SKM-1 (cell line): ENCODE measurements at regions not wholly inside any gene's neighbourhood (a gene's known extent, or its start where the extent isn't known, plus 50 kb on each side); places are given as distances from the start of the nearest gene placed in this dataset.
A peak's percentile ranks its signal among the peaks of the same experiment; 100 is the strongest.

Experiments used
- DNase-seq: peaks from one replicate; lab custom pipeline; 2025; ENCODE audit not compliant: unreplicated experiment; lab: John Stamatoyannopoulos, UW

- DNase-seq = no peak
Observed at GRCh38 chr10:65531545-65531944, 1394.3 kb upstream of the LRRTM3 start.

GRCh38 chr10:65534771-65535170 lies 1391.1 kb upstream of the LRRTM3 start:
- DNase-seq = no peak

- no peak for DNase-seq
Observed at GRCh38 chr10:65544756-65545155, 1381.1 kb upstream of the LRRTM3 start.

GRCh38 chr10:65548001-65548400 lies 1377.8 kb upstream of the LRRTM3 start:
- DNase-seq = no peak

- DNase-seq = no peak
Observed at GRCh38 chr10:65550761-65551160, 1375.1 kb upstream of the LRRTM3 start.

GRCh38 chr10:65555192-65555591 lies 1370.6 kb upstream of the LRRTM3 start:
- no peak for DNase-seq

- DNase-seq = no peak
Observed at GRCh38 chr10:65556006-65556405, 1369.8 kb upstream of the LRRTM3 start.

- DNase-seq = no peak
Observed at GRCh38 chr10:65559369-65559768, 1366.5 kb upstream of the LRRTM3 start.

- DNase-seq = no peak
Observed at GRCh38 chr10:65565246-65565645, 1360.6 kb upstream of the LRRTM3 start.

- DNase-seq = no peak
Observed at GRCh38 chr10:65566906-65567305, 1358.9 kb upstream of the LRRTM3 start.

- peak; percentile 34 for DNase-seq
Observed at GRCh38 chr10:65570143-65571010, 1355.5 kb upstream of the LRRTM3 start.

GRCh38 chr10:65571011-65571570 lies 1354.7 kb upstream of the LRRTM3 start:
- DNase-seq = no peak

GRCh38 chr10:65581426-65582026 lies 1344.3 kb upstream of the LRRTM3 start:
- no peak for DNase-seq

- DNase-seq = no peak
Observed at GRCh38 chr10:65602182-65602865, 1323.5 kb upstream of the LRRTM3 start.

GRCh38 chr10:65611592-65611991 lies 1314.2 kb upstream of the LRRTM3 start:
- no peak for DNase-seq

- DNase-seq = no peak
Observed at GRCh38 chr10:65614956-65615565, 1310.8 kb upstream of the LRRTM3 start.

- DNase-seq = no peak
Observed at GRCh38 chr10:65618126-65618525, 1307.7 kb upstream of the LRRTM3 start.

- no peak for DNase-seq
Observed at GRCh38 chr10:65620404-65621048, 1305.3 kb upstream of the LRRTM3 start.

- no peak for DNase-seq
Observed at GRCh38 chr10:65622608-65623007, 1303.2 kb upstream of the LRRTM3 start.

GRCh38 chr10:65628493-65629139 lies 1297.2 kb upstream of the LRRTM3 start:
- DNase-seq = no peak
